H9 (cell line): ENCODE measurements at regions not wholly inside any gene's neighbourhood (a gene's known extent, or its start where the extent isn't known, plus 50 kb on each side); places are given as distances from the start of the nearest gene placed in this dataset.

Experiments used
- DNase-seq: peaks from one replicate; pipeline ENCODE4 v3.0.0-alpha.2; 2017
- H2AFZ ChIP-seq: one replicate; pipeline ENCODE4 v1.6.1; 2013; ENCODE audit warnings: mild to moderate bottlenecking, low read length, control low read depth, moderate library complexity
- H2AK5ac ChIP-seq: 2 replicates; pipeline ENCODE4 v1.6.1; 2013; ENCODE audit warnings: low read length, control low read depth, mixed read lengths; ENCODE audit not compliant: insufficient read length
- H2BK120ac ChIP-seq: one replicate; pipeline ENCODE4 v1.6.1; 2013; ENCODE audit warnings: low read depth, mild to moderate bottlenecking, low read length, control low read depth, inconsistent platforms; ENCODE audit not compliant: poor library complexity, severe bottlenecking
- H2BK12ac ChIP-seq: 2 replicates; pipeline ENCODE4 v1.6.1; 2013; ENCODE audit warnings: low read length, control low read depth, mixed read lengths, low read depth; ENCODE audit not compliant: insufficient read length
- H2BK15ac ChIP-seq: 2 replicates; pipeline ENCODE4 v1.6.1; 2013; ENCODE audit warnings: low read depth, low read length, control low read depth
- H2BK20ac ChIP-seq: one replicate; pipeline ENCODE4 v1.6.1; 2013; ENCODE audit warnings: low read depth, mild to moderate bottlenecking, low read length, control low read depth, inconsistent platforms; ENCODE audit not compliant: poor library complexity, severe bottlenecking
- H2BK5ac ChIP-seq: 2 replicates; pipeline ENCODE4 v1.6.1; 2013; ENCODE audit warnings: low read length, control low read depth, mixed read lengths; ENCODE audit not compliant: insufficient read length
- H3K14ac ChIP-seq: 2 replicates; pipeline ENCODE4 v1.6.1; 2013; ENCODE audit warnings: low read length, control low read depth; ENCODE audit not compliant: insufficient read depth
- H3K18ac ChIP-seq: 2 replicates; pipeline ENCODE4 v1.6.1; 2013; ENCODE audit warnings: low read depth, mild to moderate bottlenecking, mixed read lengths, low read length, control low read depth; ENCODE audit not compliant: insufficient read length
- H3K23ac ChIP-seq: 2 replicates; pipeline ENCODE4 v1.6.1; 2013; ENCODE audit warnings: low read length, control low read depth, mixed read lengths, low read depth; ENCODE audit not compliant: insufficient read length
- H3K23me2 ChIP-seq: 2 replicates; pipeline ENCODE4 v1.6.1; 2013; ENCODE audit warnings: low read depth, mild to moderate bottlenecking, mixed read lengths, low read length, control low read depth; ENCODE audit not compliant: insufficient read length, poor library complexity, severe bottlenecking
- H3K27ac ChIP-seq: 2 replicates; pipeline ENCODE4 v1.5.1; 2013; ENCODE audit warnings: low read length, control low read depth, mixed read lengths, low read depth; ENCODE audit not compliant: insufficient read length
- H3K27me3 ChIP-seq: 2 replicates; pipeline ENCODE4 v1.6.1; 2013; ENCODE audit warnings: low read length, control low read depth, inconsistent platforms; ENCODE audit not compliant: insufficient read depth
- H3K4ac ChIP-seq: 2 replicates; pipeline ENCODE4 v1.6.1; 2013; ENCODE audit warnings: low read depth, mild to moderate bottlenecking, control low read depth, inconsistent platforms, low read length, moderate library complexity
- H3K4me1 ChIP-seq: 2 replicates; pipeline ENCODE4 v1.6.1; 2013; ENCODE audit warnings: low read length, control low read depth, inconsistent platforms; ENCODE audit not compliant: insufficient read depth
- H3K4me2 ChIP-seq: 2 replicates; pipeline ENCODE4 v1.6.1; 2013; ENCODE audit warnings: low read length, control low read depth, mixed read lengths; ENCODE audit not compliant: insufficient read length, insufficient read depth
- H3K56ac ChIP-seq: 2 replicates; pipeline ENCODE4 v1.6.1; 2013; ENCODE audit warnings: low read depth, mild to moderate bottlenecking, mixed read lengths, low read length, control low read depth; ENCODE audit not compliant: insufficient read length
- H3K79me1 ChIP-seq: 2 replicates; pipeline ENCODE4 v1.6.1; 2013; ENCODE audit warnings: low read depth, mild to moderate bottlenecking, moderate library complexity, low read length, control low read depth, inconsistent platforms; ENCODE audit not compliant: insufficient read depth, poor library complexity, severe bottlenecking
- H3K79me2 ChIP-seq: 2 replicates; pipeline ENCODE4 v1.6.1; 2013; ENCODE audit warnings: low read length, control low read depth, inconsistent platforms; ENCODE audit not compliant: insufficient read depth
- H3K9ac ChIP-seq: 2 replicates; pipeline ENCODE4 v1.6.1; 2013; ENCODE audit warnings: low read length, control low read depth, mixed read lengths; ENCODE audit not compliant: insufficient read length; ENCODE audit errors: extremely low read depth
- H3K9me3 ChIP-seq: one replicate; pipeline ENCODE4 v1.6.1; 2013; ENCODE audit warnings: low read depth, low read length, inconsistent platforms; ENCODE audit not compliant: control insufficient read depth
- H3T11ph ChIP-seq: one replicate; pipeline ENCODE4 v1.6.1; 2013; ENCODE audit warnings: mild to moderate bottlenecking, low read length, control low read depth, inconsistent platforms
- H4K20me1 ChIP-seq: one replicate; pipeline ENCODE4 v1.6.1; 2013; ENCODE audit not compliant: control insufficient read depth, insufficient read length, insufficient read depth
- H4K5ac ChIP-seq: 2 replicates; pipeline ENCODE4 v1.6.1; 2013; ENCODE audit warnings: low read depth, mild to moderate bottlenecking, mixed read lengths, low read length, control low read depth; ENCODE audit not compliant: insufficient read length
- H4K8ac ChIP-seq: replicated peaks from 2 replicates; pipeline ENCODE4 v1.6.1; 2013; ENCODE audit warnings: low read length, control low read depth, mixed read lengths, low read depth; ENCODE audit not compliant: insufficient read length
- H4K91ac ChIP-seq: 2 replicates; pipeline ENCODE4 v1.6.1; 2013; ENCODE audit warnings: low read depth, mild to moderate bottlenecking, moderate library complexity, mixed read lengths, low read length, control low read depth; ENCODE audit not compliant: insufficient read length
- H3K27ac Mint-ChIP-seq, 3 experiments: 2 replicates in 2 of 3; 3 replicates in 1 of 3; pipeline ENCODE4 v1.8.0; 2020 to 2021; ENCODE audit warnings: mixed read lengths in 3 of 3, mild to moderate bottlenecking in 1 of 3, moderate library complexity in 1 of 3
- H3K27me3 Mint-ChIP-seq: 2 replicates; pipeline ENCODE4 v1.8.0; 2021; ENCODE audit warnings: low read depth, mild to moderate bottlenecking, moderate library complexity, mixed read lengths
- H3K36me3 Mint-ChIP-seq, 3 experiments: 2 replicates in 2 of 3; 3 replicates in 1 of 3; pipeline ENCODE4 v1.8.0; 2020 to 2021; ENCODE audit warnings: low read depth in 3 of 3, mixed read lengths in 3 of 3; ENCODE audit not compliant: insufficient read depth in 1 of 3
- H3K4me1 Mint-ChIP-seq, 2 experiments: 2 replicates each; pipeline ENCODE4 v1.8.0; 2020; ENCODE audit warnings: mixed read lengths in 2 of 2
- H3K4me3 Mint-ChIP-seq, 2 experiments: 2 replicates in 1 of 2; 3 replicates in 1 of 2; pipeline ENCODE4 v1.8.0; 2020 to 2021; ENCODE audit warnings: mild to moderate bottlenecking in 2 of 2, mixed read lengths in 2 of 2, moderate library complexity in 1 of 2
- H3K9me3 Mint-ChIP-seq, 2 experiments: 2 replicates in 1 of 2; 3 replicates in 1 of 2; pipeline ENCODE4 v1.8.0; 2020; ENCODE audit warnings: mild to moderate bottlenecking in 2 of 2, mixed read lengths in 2 of 2, moderate library complexity in 1 of 2
- CTCF ChIP-seq: fragments of 200-600 bp; sonication (generic); conservative IDR thresholded peaks from 3 replicates; pipeline ENCODE4 v1.8.0; 2021; ENCODE audit warnings: antibody characterized with exemption, mild to moderate bottlenecking
- WGBS: extraction: QIAGEN DNeasy Blood & Tissue Kit; methylation state at CpG from one replicate; pipeline ENCODE4 v1.1.7; 2013; ENCODE audit warnings: missing lambda C conversion rate, low lambda C conversion rate, mixed read lengths; ENCODE audit not compliant: insufficient read length; ENCODE audit errors: extremely low coverage; 5-methylcytosine and 5-hydroxymethylcytosine counted together

DNA sequence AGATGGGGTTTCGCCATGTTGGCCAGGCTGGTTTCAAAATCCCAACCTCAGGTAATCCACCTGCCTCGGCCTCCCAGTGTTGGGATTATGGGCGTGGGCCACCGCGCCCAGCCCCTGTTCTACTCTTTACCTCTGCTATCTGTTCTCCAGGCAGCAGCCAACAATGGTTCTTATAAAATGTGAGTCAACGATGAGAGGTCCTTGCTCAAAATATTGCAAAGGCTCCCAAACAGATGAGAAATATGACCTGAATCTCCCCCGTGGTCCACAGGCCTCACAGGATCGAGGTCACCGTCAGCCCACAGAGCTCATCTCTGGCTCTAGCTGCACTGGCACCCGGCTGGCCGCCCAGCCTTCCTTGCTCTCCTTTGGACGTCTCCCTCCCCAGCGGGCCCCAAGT is 62.0 kb upstream of the EGFR start:
- Histone ChIP-seq H3K23ac (no peak overlapping the region), H3K14ac (no peak overlapping the region), H3K23me2 (no peaks in the 10 kb centered on the region), H2AK5ac (no peak overlapping the region), H2BK5ac (no peak overlapping the region), H3K4ac (no peak overlapping the region), H2BK15ac (no peak overlapping the region), H3K79me2 (no peaks in the 10 kb centered on the region), H2BK120ac (no peak overlapping the region), H3K18ac (no peak overlapping the region), H4K5ac (no peak overlapping the region), H4K8ac (no peak overlapping the region), H3K79me1 (no peaks in the 10 kb centered on the region), H3K9me3 (no peaks in the 10 kb centered on the region), H3K27ac (no peak overlapping the region), H3K27me3 (no peaks in the 10 kb centered on the region), H4K91ac (no peak overlapping the region), H3K4me1 (no peaks in the 10 kb centered on the region), H3T11ph (no peak overlapping the region), H2AFZ (no peak overlapping the region), H2BK12ac (no peak overlapping the region), H3K4me2 (no peak overlapping the region), H2BK20ac (no peak overlapping the region), H4K20me1 (no peaks in the 10 kb centered on the region), H3K9ac (no peak overlapping the region), H3K56ac (no peak overlapping the region)
- H3K4me1 Mint-ChIP-seq = no peaks in the 10 kb centered on the region
- no peak overlapping the region for H3K4me3 Mint-ChIP-seq
- H3K27ac Mint-ChIP-seq = no peak overlapping the region
- no peak for TF ChIP-seq CTCF
- WGBS = no CpG with 5 or more reads among the region's 13 CpGs
- peaks cover 5% of the 10 kb centered on the region; the same call in 1 of the 2 replicates for H3K27me3 Mint-ChIP-seq
- no peaks in the 10 kb centered on the region for H3K9me3 Mint-ChIP-seq
- DNase-seq = no peak
- no peaks in the 10 kb centered on the region for H3K36me3 Mint-ChIP-seq
